SHP77 (cell line): ENCODE measurements at regions not wholly inside any gene's neighbourhood (a gene's known extent, or its start where the extent isn't known, plus 50 kb on each side); places are given as distances from the start of the nearest gene placed in this dataset.
"Not testable (repeated sequence)": the region's sequence is repeated elsewhere in the genome, so short reads cannot be mapped to it uniquely, and the experiment has no call there.

Experiments used
- DNase-seq, 2 experiments: peaks; one replicate each; lab custom pipeline; 2025; lab: John Stamatoyannopoulos, UW

GRCh38 chr2:131828164-131828561 lies 300.5 kb downstream of the CCDC74A start:
- DNase-seq, result no peak

- DNase-seq, result not testable (repeated sequence)
Observed at GRCh38 chr2:131828633-131829455, 301.2 kb downstream of the CCDC74A start.

GRCh38 chr2:131829456-131830241 lies 302.0 kb downstream of the CCDC74A start:
- DNase-seq, result not testable (repeated sequence)

GRCh38 chr2:131830242-131830945 lies 302.7 kb downstream of the CCDC74A start:
- DNase-seq, result not testable (repeated sequence)

- DNase-seq, result not testable (repeated sequence)
Observed at GRCh38 chr2:131830946-131831310, 303.2 kb downstream of the CCDC74A start.

- DNase-seq, result peak in 1 of 2 experiments; percentile 48
Observed at GRCh38 chr2:131831450-131832208, 303.9 kb downstream of the CCDC74A start.

GRCh38 chr2:131832209-131832780 lies 304.6 kb downstream of the CCDC74A start:
- not testable (repeated sequence) for DNase-seq

GRCh38 chr2:131832917-131833316 lies 305.2 kb downstream of the CCDC74A start:
- peak; percentile 11 to 37 for DNase-seq

- not testable (repeated sequence) for DNase-seq
Observed at GRCh38 chr2:131833367-131834202, 305.9 kb downstream of the CCDC74A start.

- DNase-seq, result not testable (repeated sequence)
Observed at GRCh38 chr2:131834203-131835020, 306.7 kb downstream of the CCDC74A start.

- DNase-seq, result not testable (repeated sequence)
Observed at GRCh38 chr2:131835022-131835421, 307.3 kb downstream of the CCDC74A start.

- DNase-seq, result no peak
Observed at GRCh38 chr2:131835621-131836091, 308.0 kb downstream of the CCDC74A start.

- not testable (repeated sequence) for DNase-seq
Observed at GRCh38 chr2:131836116-131836515, 308.4 kb downstream of the CCDC74A start.

GRCh38 chr2:131844044-131844443 lies 316.4 kb downstream of the CCDC74A start:
- DNase-seq, result not testable (repeated sequence)

- not testable (repeated sequence) for DNase-seq
Observed at GRCh38 chr2:131856202-131856601, 305.6 kb downstream of the ANKRD30BL start.

- not testable (repeated sequence) for DNase-seq
Observed at GRCh38 chr2:131858197-131858596, 303.6 kb downstream of the ANKRD30BL start.
